Upper lobe of left lung (tissue), 4 donors: ENCODE measurements at regions not wholly inside any gene's neighbourhood (a gene's known extent, or its start where the extent isn't known, plus 50 kb on each side); places are given as distances from the start of the nearest gene placed in this dataset.

ENCODE experiments used
- CTCF ChIP-seq, 6 experiments: fragments of 450-650 bp in 4 of 6; fragments of 200-600 bp in 2 of 6; sonication (generic) in 2 of 6; IDR thresholded peaks; one replicate each; pipeline ENCODE4 v1.5.1; 2016 to 2019; ENCODE audit warnings: antibody characterized with exemption in 6 of 6
- EP300 ChIP-seq, 4 donors: sonication (generic); formaldehyde crosslinking; IDR thresholded peaks; one replicate each; pipeline ENCODE4 v1.5.1; 2017; ENCODE audit warnings: antibody characterized with exemption in 4 of 4, control low read depth in 2 of 4
- POLR2A ChIP-seq, 4 donors: fragments of 450-650 bp; IDR thresholded peaks; one replicate each; pipeline ENCODE4 v1.5.1; 2016 to 2017; ENCODE audit warnings: antibody characterized with exemption in 4 of 4, mild to moderate bottlenecking in 2 of 4
- POLR2AphosphoS5 ChIP-seq, 2 donors: sonication (generic); formaldehyde crosslinking; IDR thresholded peaks; one replicate each; pipeline ENCODE4 v1.5.1; 2017; ENCODE audit warnings: antibody characterized with exemption in 2 of 2

- no peak for TF ChIP-seq CTCF (IDR thresholded peaks at IDR 0.05)
- TF ChIP-seq POLR2A (IDR thresholded peaks at IDR 0.05) = no peak
- no peak for TF ChIP-seq EP300 (IDR thresholded peaks at IDR 0.05)
- no peak for TF ChIP-seq POLR2AphosphoS5 (IDR thresholded peaks at IDR 0.05)
Observed at GRCh38 chr2:144675331-144675730, 155.4 kb upstream of the ZEB2 start.
